ENCODE measurements at regions not wholly inside any gene's neighbourhood (a gene's known extent, or its start where the extent isn't known, plus 50 kb on each side); places are given as distances from the start of the nearest gene placed in this dataset.

GRCh38 chr19:34018546-34018945, 153.8 kb upstream of the LSM14A start:
- no peak for TF ChIP-seq CTCF (IDR thresholded peaks at IDR 0.05)
- no peak for TF ChIP-seq POLR2AphosphoS5 (IDR thresholded peaks at IDR 0.05; ENCODE audit: low read depth, low read length)
